ENCODE measurements at regions not wholly inside any gene's neighbourhood (a gene's known extent, or its start where the extent isn't known, plus 50 kb on each side); places are given as distances from the start of the nearest gene placed in this dataset.

DNA sequence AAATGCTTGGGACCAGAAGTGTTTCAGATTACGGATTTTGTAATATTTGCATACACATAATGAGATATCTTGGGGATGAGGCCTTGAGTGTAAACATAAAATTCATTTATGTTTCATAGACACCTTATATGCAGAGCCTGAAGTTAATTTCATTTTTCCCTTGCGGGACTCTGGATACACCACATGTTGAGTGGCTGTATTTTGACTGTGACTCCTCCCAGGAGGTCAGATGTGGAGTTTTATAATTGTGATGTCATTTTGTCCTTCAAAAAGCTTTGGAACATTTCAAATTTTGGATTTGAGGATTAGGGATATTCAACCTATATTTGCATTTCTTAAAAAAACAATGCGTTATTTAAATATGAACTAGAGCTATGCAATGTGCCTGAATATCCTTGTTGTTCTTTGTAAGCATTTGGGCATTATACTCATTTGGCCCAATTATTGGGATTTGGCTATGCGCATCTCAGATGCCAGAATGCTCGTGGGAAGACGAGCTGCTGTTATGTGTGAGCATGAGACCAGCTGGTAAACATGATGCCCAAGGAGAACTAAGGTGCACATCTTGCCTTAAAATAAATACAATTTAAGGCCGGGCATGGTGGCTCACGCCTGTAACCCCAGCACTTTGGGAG lies 223.0 kb upstream of the STS start:
- Histone ChIP-seq H3K9me3 (ENCODE audit: control insufficient read depth, insufficient read depth, low read depth, low read length) (no peaks in the 10 kb centered on the region), H3K27ac (ENCODE audit: insufficient read depth, low read length) (no peak overlapping the region), H3K9ac (ENCODE audit: insufficient read depth, low read length) (no peak overlapping the region), H3K79me2 (ENCODE audit: control insufficient read depth, insufficient read depth, low read length) (no peaks in the 10 kb centered on the region), H3K4me1 (ENCODE audit: control insufficient read depth, extremely low read depth, insufficient read depth, low read length) (no peaks in the 10 kb centered on the region), H4K20me1 (ENCODE audit: control insufficient read depth, extremely low read depth, insufficient read depth, low read length) (no peaks in the 10 kb centered on the region), H2AFZ (ENCODE audit: low read length) (no peak overlapping the region), H3K27me3 (ENCODE audit: control insufficient read depth, insufficient read depth, low read length) (no peaks in the 10 kb centered on the region), H3K36me3 (ENCODE audit: control insufficient read depth, insufficient read depth, low read length) (no peaks in the 10 kb centered on the region), H3K4me3 (replicated peaks in 1 of 4; ENCODE audit: control extremely low read depth in 1 of 4, insufficient read depth in 1 of 4, low read depth in 3 of 4, low read length in 4 of 4) (no peak overlapping the region), H3K4me2 (ENCODE audit: extremely low read depth, insufficient read depth, low read length) (no peak overlapping the region)
- TF ChIP-seq EZH2 (IDR thresholded peaks at IDR 0.05; ENCODE audit: low read length, missing control alignments), result no peak
- TF ChIP-seq, protein P1, sequence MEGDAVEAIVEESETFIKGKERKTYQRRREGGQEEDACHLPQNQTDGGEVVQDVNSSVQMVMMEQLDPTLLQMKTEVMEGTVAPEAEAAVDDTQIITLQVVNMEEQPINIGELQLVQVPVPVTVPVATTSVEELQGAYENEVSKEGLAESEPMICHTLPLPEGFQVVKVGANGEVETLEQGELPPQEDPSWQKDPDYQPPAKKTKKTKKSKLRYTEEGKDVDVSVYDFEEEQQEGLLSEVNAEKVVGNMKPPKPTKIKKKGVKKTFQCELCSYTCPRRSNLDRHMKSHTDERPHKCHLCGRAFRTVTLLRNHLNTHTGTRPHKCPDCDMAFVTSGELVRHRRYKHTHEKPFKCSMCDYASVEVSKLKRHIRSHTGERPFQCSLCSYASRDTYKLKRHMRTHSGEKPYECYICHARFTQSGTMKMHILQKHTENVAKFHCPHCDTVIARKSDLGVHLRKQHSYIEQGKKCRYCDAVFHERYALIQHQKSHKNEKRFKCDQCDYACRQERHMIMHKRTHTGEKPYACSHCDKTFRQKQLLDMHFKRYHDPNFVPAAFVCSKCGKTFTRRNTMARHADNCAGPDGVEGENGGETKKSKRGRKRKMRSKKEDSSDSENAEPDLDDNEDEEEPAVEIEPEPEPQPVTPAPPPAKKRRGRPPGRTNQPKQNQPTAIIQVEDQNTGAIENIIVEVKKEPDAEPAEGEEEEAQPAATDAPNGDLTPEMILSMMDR (conservative IDR thresholded peaks at IDR 0.05 in 1 of 2, IDR thresholded peaks at IDR 0.05 in 1 of 2; ENCODE audit: low read depth in 1 of 2, low read length in 2 of 2), result no peak
- DNase-seq (ENCODE audit: low read depth in 2 of 2), result no peak

- Histone ChIP-seq H2AFZ (ENCODE audit: low read length) (no peak overlapping the region), H3K36me3 (ENCODE audit: control insufficient read depth, insufficient read depth, low read length) (no peaks in the 10 kb centered on the region), H3K4me3 (replicated peaks in 1 of 4; ENCODE audit: control extremely low read depth in 1 of 4, insufficient read depth in 1 of 4, low read depth in 3 of 4, low read length in 4 of 4) (no peak overlapping the region), H3K4me1 (ENCODE audit: control insufficient read depth, extremely low read depth, insufficient read depth, low read length) (no peaks in the 10 kb centered on the region), H3K9ac (ENCODE audit: insufficient read depth, low read length) (no peak overlapping the region), H3K27ac (ENCODE audit: insufficient read depth, low read length) (no peak overlapping the region), H3K27me3 (ENCODE audit: control insufficient read depth, insufficient read depth, low read length) (no peaks in the 10 kb centered on the region), H3K79me2 (ENCODE audit: control insufficient read depth, insufficient read depth, low read length) (no peaks in the 10 kb centered on the region), H3K4me2 (ENCODE audit: extremely low read depth, insufficient read depth, low read length) (no peak overlapping the region), H4K20me1 (ENCODE audit: control insufficient read depth, extremely low read depth, insufficient read depth, low read length) (no peaks in the 10 kb centered on the region), H3K9me3 (ENCODE audit: control insufficient read depth, insufficient read depth, low read depth, low read length) (no peaks in the 10 kb centered on the region)
- no peak for DNase-seq (ENCODE audit: low read depth in 2 of 2)
- TF ChIP-seq, protein P1 (conservative IDR thresholded peaks at IDR 0.05 in 1 of 2, IDR thresholded peaks at IDR 0.05 in 1 of 2; ENCODE audit: low read depth in 1 of 2, low read length in 2 of 2), result no peak
- no peak for TF ChIP-seq EZH2 (IDR thresholded peaks at IDR 0.05; ENCODE audit: low read length, missing control alignments)
Observed at GRCh38 chrX:6917666-6918065, 229.8 kb upstream of the STS start.

GRCh38 chrX:6910218-6910617 lies 237.3 kb upstream of the STS start:
- DNase-seq (ENCODE audit: low read depth in 2 of 2), result no peak
- no peak overlapping the region for H2AFZ ChIP-seq (ENCODE audit: low read length)
- H3K4me2 ChIP-seq (ENCODE audit: extremely low read depth, insufficient read depth, low read length), result no peak overlapping the region
- no peak overlapping the region for H3K9ac ChIP-seq (ENCODE audit: insufficient read depth, low read length)
- H3K36me3 ChIP-seq (ENCODE audit: control insufficient read depth, insufficient read depth, low read length), result no peaks in the 10 kb centered on the region
- no peak overlapping the region for H3K27ac ChIP-seq (ENCODE audit: insufficient read depth, low read length)
- H3K4me1 ChIP-seq (ENCODE audit: control insufficient read depth, extremely low read depth, insufficient read depth, low read length), result no peaks in the 10 kb centered on the region
- H3K27me3 ChIP-seq (ENCODE audit: control insufficient read depth, insufficient read depth, low read length), result no peaks in the 10 kb centered on the region
- H3K79me2 ChIP-seq (ENCODE audit: control insufficient read depth, insufficient read depth, low read length), result no peaks in the 10 kb centered on the region
- H3K9me3 ChIP-seq (ENCODE audit: control insufficient read depth, insufficient read depth, low read depth, low read length), result no peaks in the 10 kb centered on the region
- H4K20me1 ChIP-seq (ENCODE audit: control insufficient read depth, extremely low read depth, insufficient read depth, low read length), result no peaks in the 10 kb centered on the region
- TF ChIP-seq, protein P1 (conservative IDR thresholded peaks at IDR 0.05 in 1 of 2, IDR thresholded peaks at IDR 0.05 in 1 of 2; ENCODE audit: low read depth in 1 of 2, low read length in 2 of 2), result no peak
- no peak for TF ChIP-seq EZH2 (IDR thresholded peaks at IDR 0.05; ENCODE audit: low read length, missing control alignments)
- H3K4me3 ChIP-seq (replicated peaks in 1 of 4; ENCODE audit: control extremely low read depth in 1 of 4, insufficient read depth in 1 of 4, low read depth in 3 of 4, low read length in 4 of 4), result no peak overlapping the region

Measured in fibroblast of lung (primary cell).